Caco-2 (cell line): ENCODE measurements at regions not wholly inside any gene's neighbourhood (a gene's known extent, or its start where the extent isn't known, plus 50 kb on each side); places are given as distances from the start of the nearest gene placed in this dataset.

Experiments used
- BruUV-seq: library from RNA; stranded (reverse); fragments of 400-500 nt; replicated peaks from 2 replicates; lab custom pipeline; 2021; lab: Mats Ljungman, UMichigan
- CTCF ChIA-PET: fragments of 300-600 bp; sonication (Branson Sonifier 250); formaldehyde crosslinking; loops from one replicate; lab custom pipeline; 2022; ENCODE audit warnings: antibody characterized with exemption; lab: Charles Lee
- POLR2A ChIA-PET: fragments of 300-600 bp; sonication (Branson Sonifier 250); formaldehyde crosslinking; loops from one replicate; lab custom pipeline; 2022; ENCODE audit warnings: antibody characterized with exemption; lab: Charles Lee
- DNase-seq, 2 experiments: peaks; one replicate each; pipeline versions ENCODE4 v3.0.0 to v3.0.0-alpha.2; 2020 to 2022
- H3K27me3 ChIP-seq: replicated peaks from 2 replicates; pipeline ENCODE4 v1.6.0; 2011; ENCODE audit warnings: low read length; ENCODE audit not compliant: control insufficient read depth, insufficient read depth
- H3K36me3 ChIP-seq: 2 replicates; pipeline ENCODE4 v1.5.1; 2011; ENCODE audit warnings: low read length; ENCODE audit not compliant: control insufficient read depth, insufficient read depth
- H3K4me1 ChIP-seq: fragments of 250-450 bp; sonication (Bioruptor Pico); 2 replicates; pipeline ENCODE4 v1.5.1; 2020; ENCODE audit warnings: mild to moderate bottlenecking
- H3K4me3 ChIP-seq: 2 replicates; pipeline ENCODE4 v1.5.1; 2011; ENCODE audit warnings: low read depth, mild to moderate bottlenecking, control low read depth, low read length
- H3K9me3 ChIP-seq: fragments of 250-450 bp; sonication (Bioruptor Pico); 2 replicates; pipeline ENCODE4 v1.5.1; 2020; ENCODE audit warnings: mild to moderate bottlenecking, moderate library complexity
- H3K27ac Mint-ChIP-seq: one replicate; pipeline ENCODE4 v1.8.0; 2022; ENCODE audit warnings: mixed read lengths; ENCODE audit not compliant: unreplicated experiment
- H3K27me3 Mint-ChIP-seq: one replicate; pipeline ENCODE4 v1.8.0; 2022; ENCODE audit warnings: mixed read lengths; ENCODE audit not compliant: insufficient read depth, unreplicated experiment
- H3K36me3 Mint-ChIP-seq: one replicate; pipeline ENCODE4 v1.8.0; 2022; ENCODE audit warnings: mild to moderate bottlenecking, mixed read lengths; ENCODE audit not compliant: insufficient read depth, unreplicated experiment
- H3K4me1 Mint-ChIP-seq: one replicate; pipeline ENCODE4 v1.8.0; 2022; ENCODE audit warnings: low read depth, mixed read lengths; ENCODE audit not compliant: unreplicated experiment
- H3K4me3 Mint-ChIP-seq: one replicate; pipeline ENCODE4 v1.8.0; 2022; ENCODE audit warnings: mild to moderate bottlenecking, moderate library complexity, mixed read lengths; ENCODE audit not compliant: unreplicated experiment
- H3K9me3 Mint-ChIP-seq: one replicate; pipeline ENCODE4 v1.8.0; 2022; ENCODE audit warnings: mixed read lengths; ENCODE audit not compliant: unreplicated experiment
- intact Hi-C: fragments of 100-400 bp; cut with micrococcal nuclease; formaldehyde crosslinking; loops from one replicate; pipeline ENCODE4 v1.10.0; 2022; ENCODE audit not compliant: unreplicated experiment
- TF ChIP-seq, protein P1 (sequence below), 2 experiments: fragments of 200-600 bp in 1 of 2; IDR thresholded peaks; 1 replicate in 1 of 2; 2 replicates in 1 of 2; pipeline versions ENCODE4 v1.5.1 to v1.8.0; 2011 to 2022; ENCODE audit warnings: antibody characterized with exemption in 1 of 2, control low read depth in 1 of 2, inconsistent platforms in 1 of 2, low read depth in 1 of 2, low read length in 1 of 2, mild to moderate bottlenecking in 1 of 2, moderate library complexity in 1 of 2; ENCODE audit not compliant: insufficient read depth in 1 of 2, severe bottlenecking in 1 of 2, unreplicated experiment in 1 of 2

DNA sequence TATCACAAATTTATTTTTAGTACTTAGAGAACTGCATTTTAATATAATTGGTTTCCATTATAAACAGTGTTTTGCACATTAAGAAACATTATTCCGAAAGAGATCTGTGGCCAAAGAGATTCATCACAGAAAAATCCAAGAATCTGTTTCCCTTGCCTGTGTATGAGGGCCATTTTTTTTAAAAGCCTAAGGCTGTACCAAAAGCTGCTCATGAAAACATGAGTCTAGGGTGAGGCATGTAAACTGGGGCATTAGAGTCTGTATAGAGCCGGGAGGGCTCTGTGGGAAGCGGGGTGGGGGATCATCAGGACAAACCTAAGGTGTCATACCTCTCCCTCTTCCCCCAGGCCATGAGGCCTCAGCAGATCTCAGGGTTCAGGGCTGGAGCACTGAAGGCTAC, 223.8 kb downstream of the FBXO15 start:
- Histone ChIP-seq H3K4me1 (no peaks in the 10 kb centered on the region), H3K9me3 (no peaks in the 10 kb centered on the region), H3K36me3 (no peaks in the 10 kb centered on the region), H3K27me3 (no peaks in the 10 kb centered on the region), H3K4me3 (no peak overlapping the region)
- intact Hi-C loops: no loop called here
- Mint-ChIP-seq H3K36me3 (no peaks in the 10 kb centered on the region), H3K4me3 (no peak overlapping the region), H3K27me3 (no peaks in the 10 kb centered on the region), H3K4me1 (no peaks in the 10 kb centered on the region), H3K9me3 (no peaks in the 10 kb centered on the region), H3K27ac (no peak overlapping the region)
- CTCF ChIA-PET: no interaction called here
- POLR2A ChIA-PET: no interaction called here
- no peak for DNase-seq
- no TSS peak for BruUV-seq
- TF ChIP-seq, protein P1, sequence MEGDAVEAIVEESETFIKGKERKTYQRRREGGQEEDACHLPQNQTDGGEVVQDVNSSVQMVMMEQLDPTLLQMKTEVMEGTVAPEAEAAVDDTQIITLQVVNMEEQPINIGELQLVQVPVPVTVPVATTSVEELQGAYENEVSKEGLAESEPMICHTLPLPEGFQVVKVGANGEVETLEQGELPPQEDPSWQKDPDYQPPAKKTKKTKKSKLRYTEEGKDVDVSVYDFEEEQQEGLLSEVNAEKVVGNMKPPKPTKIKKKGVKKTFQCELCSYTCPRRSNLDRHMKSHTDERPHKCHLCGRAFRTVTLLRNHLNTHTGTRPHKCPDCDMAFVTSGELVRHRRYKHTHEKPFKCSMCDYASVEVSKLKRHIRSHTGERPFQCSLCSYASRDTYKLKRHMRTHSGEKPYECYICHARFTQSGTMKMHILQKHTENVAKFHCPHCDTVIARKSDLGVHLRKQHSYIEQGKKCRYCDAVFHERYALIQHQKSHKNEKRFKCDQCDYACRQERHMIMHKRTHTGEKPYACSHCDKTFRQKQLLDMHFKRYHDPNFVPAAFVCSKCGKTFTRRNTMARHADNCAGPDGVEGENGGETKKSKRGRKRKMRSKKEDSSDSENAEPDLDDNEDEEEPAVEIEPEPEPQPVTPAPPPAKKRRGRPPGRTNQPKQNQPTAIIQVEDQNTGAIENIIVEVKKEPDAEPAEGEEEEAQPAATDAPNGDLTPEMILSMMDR (IDR thresholded peaks at IDR 0.05; ENCODE audit: insufficient read depth in 1 of 2, low read depth in 1 of 2, low read length in 1 of 2, severe bottlenecking in 1 of 2, unreplicated experiment in 1 of 2): no peak

DNA sequence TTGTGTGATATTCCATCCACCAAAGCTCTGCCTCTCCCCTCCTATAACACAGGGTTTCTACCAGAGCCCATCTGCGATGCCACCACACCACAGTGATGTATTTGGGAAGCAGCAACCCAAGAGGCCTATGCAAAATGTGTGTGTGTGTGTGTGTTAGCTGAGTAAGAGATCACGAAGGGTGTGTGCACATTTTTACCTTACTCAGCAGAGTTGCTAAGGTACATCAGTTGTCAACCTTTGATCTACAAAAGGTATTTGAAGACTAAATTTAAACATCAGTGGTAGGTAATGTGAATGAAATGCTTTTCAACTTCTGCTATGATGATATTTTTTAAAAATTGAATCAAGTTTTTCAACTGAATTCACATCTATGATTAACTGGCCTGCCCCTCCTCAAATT, 227.6 kb downstream of the FBXO15 start:
- Mint-ChIP-seq H3K4me3 (no peak overlapping the region), H3K9me3 (no peaks in the 10 kb centered on the region), H3K27ac (no peak overlapping the region), H3K27me3 (peaks cover 3% of the 10 kb centered on the region), H3K36me3 (no peaks in the 10 kb centered on the region), H3K4me1 (no peaks in the 10 kb centered on the region)
- TF ChIP-seq, protein P1 (IDR thresholded peaks at IDR 0.05; ENCODE audit: insufficient read depth in 1 of 2, low read depth in 1 of 2, low read length in 1 of 2, severe bottlenecking in 1 of 2, unreplicated experiment in 1 of 2): no peak
- ChIA-PET CTCF (no interaction called here), POLR2A (no interaction called here)
- no peak for DNase-seq
- Histone ChIP-seq H3K4me3 (no peak overlapping the region), H3K36me3 (no peaks in the 10 kb centered on the region), H3K27me3 (no peaks in the 10 kb centered on the region), H3K9me3 (no peaks in the 10 kb centered on the region), H3K4me1 (no peaks in the 10 kb centered on the region)
- BruUV-seq: no TSS peak
- intact Hi-C loops: no loop called here

DNA sequence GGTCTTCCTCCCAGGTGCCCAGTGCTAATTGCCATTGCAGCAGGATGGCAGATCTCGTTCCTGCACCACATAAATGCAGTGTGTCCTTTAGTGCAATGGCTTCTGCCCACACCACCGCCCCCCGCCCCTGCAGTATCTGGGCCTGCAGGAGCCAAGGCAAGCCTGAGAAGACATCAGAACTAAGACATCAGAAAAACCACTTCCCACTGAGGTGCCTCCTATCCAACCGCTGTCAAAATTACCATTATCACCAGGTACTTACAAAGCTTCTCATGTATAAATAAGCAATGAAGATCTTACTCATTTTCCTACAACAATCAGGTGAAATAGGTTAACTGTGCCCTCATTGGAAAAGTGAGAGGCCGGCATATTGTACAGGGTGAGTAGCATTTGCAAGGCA, 228.8 kb downstream of the FBXO15 start:
- Mint-ChIP-seq H3K4me1 (no peaks in the 10 kb centered on the region), H3K4me3 (no peak overlapping the region), H3K9me3 (no peaks in the 10 kb centered on the region), H3K27me3 (peaks cover 3% of the 10 kb centered on the region), H3K36me3 (no peaks in the 10 kb centered on the region), H3K27ac (no peak overlapping the region)
- no TSS peak for BruUV-seq
- TF ChIP-seq, protein P1 (IDR thresholded peaks at IDR 0.05; ENCODE audit: insufficient read depth in 1 of 2, low read depth in 1 of 2, low read length in 1 of 2, severe bottlenecking in 1 of 2, unreplicated experiment in 1 of 2): no peak
- no peaks in the 10 kb centered on the region for H3K27me3 ChIP-seq
- CTCF ChIA-PET: no interaction called here
- H3K9me3 ChIP-seq: no peaks in the 10 kb centered on the region
- H3K4me1 ChIP-seq: no peaks in the 10 kb centered on the region
- no peaks in the 10 kb centered on the region for H3K36me3 ChIP-seq
- H3K4me3 ChIP-seq: no peak overlapping the region
- POLR2A ChIA-PET: no interaction called here
- intact Hi-C loops: no loop called here
- DNase-seq: no peak
